WTC11 (cell line): ENCODE measurements at regions not wholly inside any gene's neighbourhood (a gene's known extent, or its start where the extent isn't known, plus 50 kb on each side); places are given as distances from the start of the nearest gene placed in this dataset.

Experiments used
- ATAC-seq: fragments of 200-7000 bp; cut with Tn5 transposase; 2 replicates; pipeline ENCODE4 v1.10.0; 2021; ENCODE audit warnings: mild to moderate bottlenecking, moderate library complexity
- CTCF ChIA-PET: fragments of 300-600 bp; sonication (Branson Sonifier 250); formaldehyde crosslinking; loops from one replicate; lab custom pipeline; 2021; ENCODE audit warnings: antibody characterized with exemption; lab: Charles Lee
- POLR2A ChIA-PET: fragments of 350-600 bp; sonication (Branson Sonifier 250); formaldehyde crosslinking; loops from one replicate; lab custom pipeline; 2021; ENCODE audit warnings: antibody characterized with exemption; lab: Charles Lee
- DNase-seq: peaks from one replicate; pipeline ENCODE4 v3.0.0; 2021; ENCODE audit warnings: low spot score
- H3K27ac Mint-ChIP-seq: 2 replicates; pipeline ENCODE4 v1.8.0; 2021; ENCODE audit warnings: mixed read lengths
- H3K27me3 Mint-ChIP-seq: 2 replicates; pipeline ENCODE4 v1.8.0; 2021; ENCODE audit warnings: low read depth, mild to moderate bottlenecking, moderate library complexity, mixed read lengths
- H3K36me3 Mint-ChIP-seq: 2 replicates; pipeline ENCODE4 v1.8.0; 2021; ENCODE audit warnings: mixed read lengths
- H3K4me1 Mint-ChIP-seq: 2 replicates; pipeline ENCODE4 v1.8.0; 2022; ENCODE audit warnings: mixed read lengths
- H3K4me3 Mint-ChIP-seq: 2 replicates; pipeline ENCODE4 v1.8.0; 2021; ENCODE audit warnings: mild to moderate bottlenecking, moderate library complexity, mixed read lengths
- H3K9me3 Mint-ChIP-seq: 2 replicates; pipeline ENCODE4 v1.8.0; 2021; ENCODE audit warnings: mixed read lengths
- ARID4B ChIP-seq: sonication (generic); formaldehyde crosslinking; IDR thresholded peaks from 2 replicates; pipeline ENCODE4 v1.8.0; 2023; ENCODE audit warnings: missing genetic modification reagents, mild to moderate bottlenecking, borderline replicate concordance
- CBFB ChIP-seq: sonication (generic); formaldehyde crosslinking; IDR thresholded peaks from 2 replicates; pipeline ENCODE4 v1.8.1; 2022; ENCODE audit warnings: mild to moderate bottlenecking, low read depth, missing genetic modification reagents
- ELF4 ChIP-seq: sonication (generic); formaldehyde crosslinking; IDR thresholded peaks from 2 replicates; pipeline ENCODE4 v1.8.1; 2022; ENCODE audit warnings: low read depth, mild to moderate bottlenecking, moderate library complexity, missing genetic modification reagents
- FOXJ3 ChIP-seq: sonication (generic); formaldehyde crosslinking; IDR thresholded peaks from 2 replicates; pipeline ENCODE4 v1.9.0; 2021; ENCODE audit warnings: missing genetic modification reagents, mild to moderate bottlenecking, borderline replicate concordance
- FOXK1 ChIP-seq: sonication (generic); formaldehyde crosslinking; IDR thresholded peaks from 2 replicates; pipeline ENCODE4 v1.8.0; 2022; ENCODE audit warnings: mild to moderate bottlenecking, moderate library complexity, missing genetic modification reagents
- FOXP1 ChIP-seq: sonication (generic); formaldehyde crosslinking; IDR thresholded peaks from 2 replicates; pipeline ENCODE4 v1.8.0; 2022; ENCODE audit warnings: missing genetic modification reagents, mild to moderate bottlenecking, moderate library complexity, borderline replicate concordance
- FOXP4 ChIP-seq: sonication (generic); formaldehyde crosslinking; IDR thresholded peaks from 2 replicates; pipeline ENCODE4 v1.8.0; 2022; ENCODE audit warnings: mild to moderate bottlenecking, missing genetic modification reagents
- HMGA2 ChIP-seq: fragments of 250-450 bp; sonication (Bioruptor Pico); IDR thresholded peaks from 2 replicates; pipeline ENCODE4 v1.4.0; 2021; ENCODE audit warnings: mild to moderate bottlenecking, moderate library complexity
- IRF2 ChIP-seq: sonication (generic); formaldehyde crosslinking; IDR thresholded peaks from 2 replicates; pipeline ENCODE4 v1.8.0; 2022; ENCODE audit warnings: low read depth, missing genetic modification reagents, borderline replicate concordance
- JAZF1 ChIP-seq: fragments of 250-450 bp; sonication (Bioruptor Pico); IDR thresholded peaks from 2 replicates; pipeline ENCODE4 v1.9.0; 2021; ENCODE audit warnings: moderate library complexity, mild to moderate bottlenecking, inconsistent platforms
- KAT7 ChIP-seq: sonication (generic); formaldehyde crosslinking; IDR thresholded peaks from 2 replicates; pipeline ENCODE4 v1.8.1; 2023; ENCODE audit warnings: missing genetic modification reagents, mild to moderate bottlenecking, borderline replicate concordance
- MYBL2 ChIP-seq: sonication (generic); formaldehyde crosslinking; IDR thresholded peaks from 2 replicates; pipeline ENCODE4 v1.8.1; 2023; ENCODE audit warnings: mild to moderate bottlenecking, moderate library complexity, missing genetic modification reagents
- NFATC4 ChIP-seq: fragments of 250-450 bp; sonication (Bioruptor Pico); IDR thresholded peaks from 2 replicates; pipeline ENCODE4 v1.9.0; 2021; ENCODE audit warnings: mild to moderate bottlenecking
- NFE2L1 ChIP-seq: sonication (generic); formaldehyde crosslinking; IDR thresholded peaks from 2 replicates; pipeline ENCODE4 v1.8.1; 2023; ENCODE audit warnings: missing genetic modification reagents
- NR1H2 ChIP-seq: sonication (generic); formaldehyde crosslinking; IDR thresholded peaks from 2 replicates; pipeline ENCODE4 v1.9.0; 2021; ENCODE audit warnings: mild to moderate bottlenecking, moderate library complexity, missing genetic modification reagents
- TEAD4 ChIP-seq: sonication (generic); formaldehyde crosslinking; IDR thresholded peaks from 2 replicates; pipeline ENCODE4 v1.8.0; 2022; ENCODE audit warnings: mild to moderate bottlenecking, missing genetic modification reagents
- ZNF263 ChIP-seq: sonication (generic); formaldehyde crosslinking; IDR thresholded peaks from 2 replicates; pipeline ENCODE4 v1.8.1; 2022; ENCODE audit warnings: low read depth, mild to moderate bottlenecking, moderate library complexity, missing genetic modification reagents
- ZNF281 ChIP-seq: sonication (generic); formaldehyde crosslinking; IDR thresholded peaks from 2 replicates; pipeline ENCODE4 v1.8.0; 2023; ENCODE audit warnings: mild to moderate bottlenecking, missing genetic modification reagents
- ZNF423 ChIP-seq: fragments of 250-450 bp; sonication (Bioruptor Pico); IDR thresholded peaks from 2 replicates; pipeline ENCODE4 v2.1.2; 2022; ENCODE audit warnings: mild to moderate bottlenecking, moderate library complexity
- ZSCAN18 ChIP-seq: fragments of 250-450 bp; sonication (Bioruptor Pico); IDR thresholded peaks from 2 replicates; pipeline ENCODE4 v2.1.2; 2022; ENCODE audit warnings: mild to moderate bottlenecking, moderate library complexity
- TF ChIP-seq, protein P1 (sequence below): fragments of 250-450 bp; sonication (Bioruptor Pico); IDR thresholded peaks from 2 replicates; pipeline ENCODE4 v1.8.0; 2021; ENCODE audit warnings: mild to moderate bottlenecking
- TF ChIP-seq, protein P2 (sequence below): sonication (generic); formaldehyde crosslinking; IDR thresholded peaks from 2 replicates; pipeline ENCODE4 v1.8.1; 2023; ENCODE audit warnings: mild to moderate bottlenecking, missing genetic modification reagents, moderate library complexity
- TF ChIP-seq, protein P3 (sequence below): sonication (generic); formaldehyde crosslinking; IDR thresholded peaks from 2 replicates; pipeline ENCODE4 v1.8.1; 2022; ENCODE audit warnings: low read depth, missing genetic modification reagents, borderline replicate concordance

DNA sequence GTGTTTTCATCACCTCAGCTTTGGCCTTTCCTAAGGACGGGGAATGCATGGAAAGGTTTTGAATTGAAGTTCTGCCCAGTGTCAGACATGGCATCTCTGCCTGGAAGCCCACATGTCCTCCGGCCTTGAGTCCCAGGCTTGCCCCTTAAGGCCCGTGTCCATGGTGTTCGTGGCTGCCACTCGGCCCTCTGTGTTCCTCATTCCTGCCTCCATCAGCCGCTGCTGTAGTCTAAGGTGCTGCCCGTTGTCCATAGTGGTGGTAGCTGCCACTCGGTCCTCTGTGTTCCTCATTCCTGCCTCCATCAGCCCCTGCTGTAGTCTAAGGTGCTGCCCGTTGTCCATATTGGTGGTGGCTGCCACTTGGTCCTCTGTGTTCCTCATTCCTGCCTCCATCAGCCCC lies 180.7 kb upstream of the SHH start:
- H3K4me3 Mint-ChIP-seq = no peak overlapping the region
- ChIA-PET CTCF (no interaction called here), POLR2A (interaction anchor here (0.5 kb wide), 1 partner anchor 115 kb away, joined by 3 read pairs; no protein-coding TSS in a partner anchor)
- H3K27ac Mint-ChIP-seq = no peak overlapping the region
- H3K36me3 Mint-ChIP-seq = peaks cover 40% of the 10 kb centered on the region
- no peaks in the 10 kb centered on the region for H3K4me1 Mint-ChIP-seq
- TF ChIP-seq ARID4B (CRISPR knock-in tag) = no peak
- TF ChIP-seq, protein P1, sequence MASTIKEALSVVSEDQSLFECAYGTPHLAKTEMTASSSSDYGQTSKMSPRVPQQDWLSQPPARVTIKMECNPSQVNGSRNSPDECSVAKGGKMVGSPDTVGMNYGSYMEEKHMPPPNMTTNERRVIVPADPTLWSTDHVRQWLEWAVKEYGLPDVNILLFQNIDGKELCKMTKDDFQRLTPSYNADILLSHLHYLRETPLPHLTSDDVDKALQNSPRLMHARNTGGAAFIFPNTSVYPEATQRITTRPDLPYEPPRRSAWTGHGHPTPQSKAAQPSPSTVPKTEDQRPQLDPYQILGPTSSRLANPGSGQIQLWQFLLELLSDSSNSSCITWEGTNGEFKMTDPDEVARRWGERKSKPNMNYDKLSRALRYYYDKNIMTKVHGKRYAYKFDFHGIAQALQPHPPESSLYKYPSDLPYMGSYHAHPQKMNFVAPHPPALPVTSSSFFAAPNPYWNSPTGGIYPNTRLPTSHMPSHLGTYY = no peak
- no peak for TF ChIP-seq MYBL2
- no peak for TF ChIP-seq ZNF423 (CRISPR knock-in tag)
- TF ChIP-seq ZSCAN18 (CRISPR knock-in tag) = no peak
- TF ChIP-seq IRF2 = no peak
- no peak for TF ChIP-seq NFATC4
- TF ChIP-seq TEAD4 (CRISPR knock-in tag) = no peak
- no peak for TF ChIP-seq KAT7 (CRISPR knock-in tag)
- ATAC-seq (no peak), DNase-seq (no peak)
- peaks cover 36% of the 10 kb centered on the region for H3K9me3 Mint-ChIP-seq
- peaks cover 6% of the 10 kb centered on the region; the same call in 1 of the 2 replicates for H3K27me3 Mint-ChIP-seq

DNA sequence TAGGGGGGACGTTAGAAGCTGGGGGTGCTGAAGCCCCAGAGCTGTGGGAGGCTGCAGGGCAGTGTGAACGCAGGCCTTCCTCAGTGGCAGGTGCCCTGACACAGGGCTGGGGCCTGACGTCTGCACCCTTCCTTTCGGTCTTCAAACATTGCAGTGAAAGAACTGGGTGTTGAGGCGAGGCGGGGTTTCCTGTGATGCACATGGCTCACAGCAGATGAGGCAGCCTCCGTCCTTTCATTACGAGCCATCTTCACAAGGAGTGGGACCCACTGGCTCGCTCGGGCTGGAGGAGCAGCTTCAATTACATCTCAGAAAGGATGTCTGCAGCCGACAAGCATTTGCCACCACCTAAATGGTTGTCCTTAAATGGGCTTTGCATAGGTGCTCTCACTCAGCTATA lies 180.3 kb upstream of the SHH start:
- Mint-ChIP-seq H3K4me3 (no peak overlapping the region), H3K36me3 (peaks cover 44% of the 10 kb centered on the region), H3K27me3 (peaks cover 8% of the 10 kb centered on the region; the same call in 1 of the 2 replicates), H3K9me3 (peaks cover 40% of the 10 kb centered on the region), H3K27ac (no peak overlapping the region), H3K4me1 (no peaks in the 10 kb centered on the region)
- ATAC-seq (no peak), DNase-seq (no peak)
- ChIA-PET CTCF (no interaction called here), POLR2A (interaction anchor here (0.5 kb wide), 1 partner anchor 115 kb away, joined by 3 read pairs; no protein-coding TSS in a partner anchor)
- no peak for TF ChIP-seq ELF4
- no peak for TF ChIP-seq JAZF1
- TF ChIP-seq, protein P2, sequence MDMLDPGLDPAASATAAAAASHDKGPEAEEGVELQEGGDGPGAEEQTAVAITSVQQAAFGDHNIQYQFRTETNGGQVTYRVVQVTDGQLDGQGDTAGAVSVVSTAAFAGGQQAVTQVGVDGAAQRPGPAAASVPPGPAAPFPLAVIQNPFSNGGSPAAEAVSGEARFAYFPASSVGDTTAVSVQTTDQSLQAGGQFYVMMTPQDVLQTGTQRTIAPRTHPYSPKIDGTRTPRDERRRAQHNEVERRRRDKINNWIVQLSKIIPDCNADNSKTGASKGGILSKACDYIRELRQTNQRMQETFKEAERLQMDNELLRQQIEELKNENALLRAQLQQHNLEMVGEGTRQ (CRISPR knock-in tag) = no peak
- TF ChIP-seq, protein P3, sequence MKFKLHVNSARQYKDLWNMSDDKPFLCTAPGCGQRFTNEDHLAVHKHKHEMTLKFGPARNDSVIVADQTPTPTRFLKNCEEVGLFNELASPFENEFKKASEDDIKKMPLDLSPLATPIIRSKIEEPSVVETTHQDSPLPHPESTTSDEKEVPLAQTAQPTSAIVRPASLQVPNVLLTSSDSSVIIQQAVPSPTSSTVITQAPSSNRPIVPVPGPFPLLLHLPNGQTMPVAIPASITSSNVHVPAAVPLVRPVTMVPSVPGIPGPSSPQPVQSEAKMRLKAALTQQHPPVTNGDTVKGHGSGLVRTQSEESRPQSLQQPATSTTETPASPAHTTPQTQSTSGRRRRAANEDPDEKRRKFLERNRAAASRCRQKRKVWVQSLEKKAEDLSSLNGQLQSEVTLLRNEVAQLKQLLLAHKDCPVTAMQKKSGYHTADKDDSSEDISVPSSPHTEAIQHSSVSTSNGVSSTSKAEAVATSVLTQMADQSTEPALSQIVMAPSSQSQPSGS (CRISPR knock-in tag) = no peak
- no peak for TF ChIP-seq FOXJ3 (CRISPR knock-in tag)
- TF ChIP-seq ZNF281 = no peak
- TF ChIP-seq HMGA2 (CRISPR knock-in tag) = no peak
- TF ChIP-seq FOXP1 (CRISPR knock-in tag) = no peak
- no peak for TF ChIP-seq ZNF263
- no peak for TF ChIP-seq FOXK1
- no peak for TF ChIP-seq NFE2L1 (CRISPR knock-in tag)
- no peak for TF ChIP-seq FOXP4 (CRISPR knock-in tag)
- no peak for TF ChIP-seq NR1H2 (CRISPR knock-in tag)
- no peak for TF ChIP-seq CBFB (CRISPR knock-in tag)
